PC-3 (cell line): ENCODE measurements at regions not wholly inside any gene's neighbourhood (a gene's known extent, or its start where the extent isn't known, plus 50 kb on each side); places are given as distances from the start of the nearest gene placed in this dataset. TPM values are rescaled to one million over a fixed set of nuclear protein-coding genes. Genes with fewer than 3 reads are reported as not detected.

Experiments used
- ATAC-seq: fragments of 200-7000 bp; cut with Tn5 transposase; 2 replicates; pipeline ENCODE4 v1.9.1; 2020; ENCODE audit warnings: mild to moderate bottlenecking, moderate library complexity
- BruUV-seq: library from RNA; stranded (reverse); fragments of 400-500 nt; replicated peaks from 2 replicates; lab custom pipeline; 2021; lab: Mats Ljungman, UMichigan
- CTCF ChIA-PET: fragments of 300-600 bp; sonication (Branson Sonifier 250); formaldehyde crosslinking; loops from one replicate; lab custom pipeline; 2022; ENCODE audit warnings: antibody characterized with exemption; lab: Charles Lee
- POLR2A ChIA-PET: fragments of 300-600 bp; sonication (Branson Sonifier 250); formaldehyde crosslinking; loops from one replicate; lab custom pipeline; 2022; ENCODE audit warnings: antibody characterized with exemption; ENCODE audit not compliant: unreplicated experiment; lab: Charles Lee
- DNase-seq: peaks from one replicate; pipeline ENCODE4 v3.0.0-alpha.2; 2015
- H2AFZ ChIP-seq: fragments of 300-600 bp; sonication (generic); 2 replicates; pipeline ENCODE4 v1.6.0; 2016; ENCODE audit warnings: antibody characterized with exemption, low read length
- H3F3A ChIP-seq: fragments of 300-600 bp; sonication (generic); one replicate; pipeline ENCODE4 v1.6.0; 2017; ENCODE audit warnings: antibody characterized with exemption, low read length, control low read depth, mild to moderate bottlenecking; ENCODE audit not compliant: unreplicated experiment
- H3K27ac ChIP-seq: fragments of 300-600 bp; sonication (generic); 2 replicates; pipeline ENCODE4 v1.5.1; 2016; ENCODE audit warnings: mild to moderate bottlenecking, low read length
- H3K27me3 ChIP-seq: fragments of 300-600 bp; sonication (generic); 2 replicates; pipeline ENCODE4 v1.6.1; 2016; ENCODE audit warnings: low read length, mixed read lengths
- H3K36me3 ChIP-seq: fragments of 300-600 bp; sonication (generic); 2 replicates; pipeline ENCODE4 v1.6.1; 2016; ENCODE audit warnings: low read depth, mixed run types, low read length, mixed read lengths
- H3K4me1 ChIP-seq: fragments of 300-600 bp; sonication (generic); 2 replicates; pipeline ENCODE4 v1.5.1; 2016; ENCODE audit warnings: low read length; ENCODE audit not compliant: insufficient read depth
- H3K4me2 ChIP-seq: fragments of 300-600 bp; sonication (generic); 2 replicates; pipeline ENCODE4 v1.6.0; 2016; ENCODE audit warnings: low read length
- H3K4me3 ChIP-seq: fragments of 300-600 bp; sonication (generic); 2 replicates; pipeline ENCODE4 v1.5.1; 2016; ENCODE audit warnings: mild to moderate bottlenecking, low read length, mixed read lengths
- H3K79me2 ChIP-seq: fragments of 300-600 bp; sonication (generic); 2 replicates; pipeline ENCODE4 v1.6.1; 2017; ENCODE audit warnings: low read length, mixed read lengths
- H3K9ac ChIP-seq: fragments of 300-600 bp; sonication (generic); 2 replicates; pipeline ENCODE4 v1.6.0; 2016; ENCODE audit warnings: mild to moderate bottlenecking, low read length
- H3K9me2 ChIP-seq: fragments of 300-600 bp; sonication (generic); replicated peaks from 2 replicates; pipeline ENCODE4 v1.6.1; 2016; ENCODE audit warnings: mixed run types, low read length, mixed read lengths
- H3K9me3 ChIP-seq: fragments of 300-600 bp; sonication (generic); 2 replicates; pipeline ENCODE4 v1.6.1; 2016; ENCODE audit warnings: low read length, mixed read lengths
- H4K20me1 ChIP-seq: fragments of 300-600 bp; sonication (generic); 2 replicates; pipeline ENCODE4 v1.6.1; 2016; ENCODE audit warnings: low read length, mixed read lengths
- EZH2 ChIP-seq: fragments of 300-600 bp; sonication (generic); IDR thresholded peaks from one replicate; pipeline ENCODE4 v1.6.1; 2017; ENCODE audit warnings: antibody characterized with exemption, mild to moderate bottlenecking, low read length; ENCODE audit not compliant: unreplicated experiment
- EZH2phosphoT487 ChIP-seq: fragments of 300-600 bp; sonication (generic); IDR thresholded peaks from 2 replicates; pipeline ENCODE4 v1.6.1; 2018; ENCODE audit warnings: mild to moderate bottlenecking, antibody characterized with exemption, low read length, borderline replicate concordance
- intact Hi-C: fragments of 100-400 bp; cut with micrococcal nuclease; formaldehyde crosslinking; loops from 2 replicates; pipeline ENCODE4 v1.9.0; 2023
- microRNA-seq: library from miRNA; unstranded; fragments of <30 nt; microRNA quantifications from one replicate; pipeline ENCODE4 v1.1.0, GENCODE V29; 2020; ENCODE audit not compliant: unreplicated experiment
- TF ChIP-seq, protein P1 (sequence below): fragments of 300-600 bp; sonication (generic); conservative IDR thresholded peaks from 2 replicates; pipeline ENCODE4 v1.5.1; 2017; ENCODE audit warnings: antibody characterized with exemption, low read depth, mild to moderate bottlenecking, low read length

DNA sequence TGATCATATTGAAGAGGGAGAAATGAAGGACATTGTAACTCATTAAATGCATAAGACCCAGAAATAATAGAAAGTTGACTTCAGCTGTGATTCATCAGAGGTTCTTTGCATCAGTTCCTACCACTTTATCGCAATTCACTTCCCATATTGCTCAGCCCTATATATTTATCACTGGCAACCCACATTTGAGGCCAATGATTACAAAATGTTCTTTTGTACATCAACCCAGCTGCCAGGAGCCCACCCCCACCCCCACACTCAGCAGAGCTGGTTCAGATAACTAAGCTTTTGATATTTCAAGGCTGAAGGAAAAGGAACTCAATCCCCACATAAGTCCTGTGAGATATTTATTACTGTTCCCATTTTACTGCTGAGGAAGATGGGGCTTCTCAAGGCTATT lies 51.2 kb upstream of the TMPO start:
- H3K4me2 ChIP-seq, result no peak overlapping the region

DNA sequence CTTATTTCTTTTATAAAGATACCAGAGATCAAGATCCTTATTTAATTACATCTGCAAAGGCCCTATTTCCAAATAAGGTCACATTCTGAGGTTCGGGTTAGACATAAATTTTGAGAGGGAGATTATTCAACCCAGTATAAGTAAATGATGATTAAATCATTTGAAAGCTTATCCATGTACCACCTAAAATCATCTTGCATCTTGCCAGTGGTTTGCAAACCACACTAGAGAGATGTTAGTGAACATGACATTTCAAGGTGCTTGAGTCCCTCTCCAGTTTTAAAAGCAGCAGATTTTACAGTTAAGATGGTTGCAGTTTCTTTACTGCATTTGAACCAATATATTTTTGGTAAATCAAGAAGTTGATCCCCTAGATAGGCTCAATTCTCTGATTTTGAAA lies 49.9 kb upstream of the TMPO start:
- ChIA-PET CTCF (no interaction called here), POLR2A (no interaction called here)
- Histone ChIP-seq H3K9me2 (no peaks in the 10 kb centered on the region), H3K9me3 (no peaks in the 10 kb centered on the region), H3K4me2 (no peak overlapping the region), H2AFZ (no peak overlapping the region), H3K4me3 (no peak overlapping the region), H3K36me3 (no peaks in the 10 kb centered on the region), H4K20me1 (no peaks in the 10 kb centered on the region), H3K27ac (no peak overlapping the region), H3K4me1 (no peaks in the 10 kb centered on the region), H3K27me3 (no peaks in the 10 kb centered on the region), H3K79me2 (no peaks in the 10 kb centered on the region), H3F3A (no peaks in the 10 kb centered on the region), H3K9ac (no peak overlapping the region)
- ATAC-seq, result no peak
- intact Hi-C loops, result no loop called here
- TF ChIP-seq, protein P1, sequence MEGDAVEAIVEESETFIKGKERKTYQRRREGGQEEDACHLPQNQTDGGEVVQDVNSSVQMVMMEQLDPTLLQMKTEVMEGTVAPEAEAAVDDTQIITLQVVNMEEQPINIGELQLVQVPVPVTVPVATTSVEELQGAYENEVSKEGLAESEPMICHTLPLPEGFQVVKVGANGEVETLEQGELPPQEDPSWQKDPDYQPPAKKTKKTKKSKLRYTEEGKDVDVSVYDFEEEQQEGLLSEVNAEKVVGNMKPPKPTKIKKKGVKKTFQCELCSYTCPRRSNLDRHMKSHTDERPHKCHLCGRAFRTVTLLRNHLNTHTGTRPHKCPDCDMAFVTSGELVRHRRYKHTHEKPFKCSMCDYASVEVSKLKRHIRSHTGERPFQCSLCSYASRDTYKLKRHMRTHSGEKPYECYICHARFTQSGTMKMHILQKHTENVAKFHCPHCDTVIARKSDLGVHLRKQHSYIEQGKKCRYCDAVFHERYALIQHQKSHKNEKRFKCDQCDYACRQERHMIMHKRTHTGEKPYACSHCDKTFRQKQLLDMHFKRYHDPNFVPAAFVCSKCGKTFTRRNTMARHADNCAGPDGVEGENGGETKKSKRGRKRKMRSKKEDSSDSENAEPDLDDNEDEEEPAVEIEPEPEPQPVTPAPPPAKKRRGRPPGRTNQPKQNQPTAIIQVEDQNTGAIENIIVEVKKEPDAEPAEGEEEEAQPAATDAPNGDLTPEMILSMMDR, result no peak
- no peak for TF ChIP-seq EZH2phosphoT487
- no peak for TF ChIP-seq EZH2
- no peak for DNase-seq
- no TSS peak for BruUV-seq

More for the DNA sequence above, 51.2 kb upstream of the TMPO start:
- intact Hi-C loops, result no loop called here
- H2AFZ ChIP-seq, result no peak overlapping the region
- no peaks in the 10 kb centered on the region for H3F3A ChIP-seq
- ChIA-PET POLR2A (no interaction called here), CTCF (no interaction called here)
- H3K36me3 ChIP-seq, result no peaks in the 10 kb centered on the region
- H3K27ac ChIP-seq, result no peak overlapping the region
- H4K20me1 ChIP-seq, result no peaks in the 10 kb centered on the region
- no peaks in the 10 kb centered on the region for H3K4me1 ChIP-seq
- no peaks in the 10 kb centered on the region for H3K9me2 ChIP-seq
- no TSS peak for BruUV-seq
- H3K9me3 ChIP-seq, result no peaks in the 10 kb centered on the region
- ATAC-seq (no peak), DNase-seq (no peak)
- no peaks in the 10 kb centered on the region for H3K79me2 ChIP-seq
- no peak overlapping the region for H3K9ac ChIP-seq
- H3K4me3 ChIP-seq, result no peak overlapping the region
- H3K27me3 ChIP-seq, result no peaks in the 10 kb centered on the region
- TF ChIP-seq, protein P1, result no peak
- no peak for TF ChIP-seq EZH2
- no peak for TF ChIP-seq EZH2phosphoT487

Small RNA genes in the stretch of these regions (microRNA-seq; reads per million reads assigned to microRNA genes)
- gene MIR4303, result not detected
- gene MIR4495, result not detected
